Muscle layer of colon (tissue), 2 donors: ENCODE measurements at regions not wholly inside any gene's neighbourhood (a gene's known extent, or its start where the extent isn't known, plus 50 kb on each side); places are given as distances from the start of the nearest gene placed in this dataset.

Source experiments
- H3K27ac ChIP-seq: one replicate; pipeline ENCODE4 v1.7.0; 2013; ENCODE audit warnings: low read depth, mild to moderate bottlenecking, low read length, moderate library complexity
- H3K27me3 ChIP-seq, 2 donors: one replicate each; pipeline ENCODE4 v1.7.0; 2013; ENCODE audit warnings: low read length in 2 of 2, mild to moderate bottlenecking in 2 of 2; ENCODE audit not compliant: insufficient read depth in 2 of 2, control insufficient read depth in 1 of 2
- H3K36me3 ChIP-seq: one replicate; pipeline ENCODE4 v1.7.0; 2013; ENCODE audit warnings: mild to moderate bottlenecking, low read length; ENCODE audit not compliant: insufficient read depth
- H3K4me1 ChIP-seq: one replicate; pipeline ENCODE4 v1.7.0; 2013; ENCODE audit warnings: mild to moderate bottlenecking, low read length; ENCODE audit not compliant: insufficient read depth
- H3K4me3 ChIP-seq, 2 donors: one replicate each; pipeline ENCODE4 v1.7.0; 2013; ENCODE audit warnings: low read length in 2 of 2, low read depth in 1 of 2, mild to moderate bottlenecking in 1 of 2, moderate library complexity in 1 of 2
- H3K9ac ChIP-seq: one replicate; pipeline ENCODE4 v1.7.0; 2013; ENCODE audit warnings: low read length
- H3K9me3 ChIP-seq: one replicate; pipeline ENCODE4 v1.7.0; 2013; ENCODE audit warnings: mild to moderate bottlenecking, low read length
- donor health status: abdominal sarcoma.
- donor health status: Adenocarcinoma of cecum.

DNA sequence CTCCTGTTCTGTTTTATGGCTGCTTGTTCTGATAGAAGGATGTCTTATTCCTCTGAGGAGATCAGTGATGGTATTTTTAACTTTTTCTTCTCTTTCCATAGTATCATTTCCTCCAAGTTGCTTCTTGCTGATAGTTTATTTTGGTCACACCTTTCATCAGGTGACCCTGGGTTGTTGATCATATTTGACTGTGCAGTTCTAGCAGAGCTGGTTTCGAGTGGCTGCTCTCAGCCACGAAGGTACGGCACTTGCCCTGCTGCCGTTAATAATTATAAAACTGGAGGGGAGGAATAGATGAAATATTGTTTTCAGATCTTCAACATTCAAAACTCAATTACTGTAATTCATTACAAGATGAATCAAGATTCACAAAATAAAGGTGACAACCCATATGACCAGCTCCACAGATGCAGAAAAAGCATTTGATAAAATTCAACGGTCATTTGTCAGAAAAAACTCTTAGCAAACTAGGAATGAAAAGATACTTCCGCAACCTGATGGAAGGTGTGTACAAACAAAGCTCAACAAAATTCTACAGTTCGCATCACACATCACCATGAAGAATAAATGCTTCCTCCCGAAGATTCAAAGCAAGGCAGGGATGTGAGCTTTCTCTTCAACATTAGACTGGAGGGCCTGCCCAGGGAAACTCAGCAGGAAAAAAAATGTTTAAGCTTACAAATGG is 59.2 kb upstream of the RTL6 start:
- H3K27ac ChIP-seq: no peak overlapping the region
- no peak overlapping the region for H3K9ac ChIP-seq
- no peaks in the 10 kb centered on the region for H3K36me3 ChIP-seq
- no peaks in the 10 kb centered on the region for H3K9me3 ChIP-seq
- no peaks in the 10 kb centered on the region for H3K4me1 ChIP-seq
- H3K4me3 ChIP-seq: no peak overlapping the region
- H3K27me3 ChIP-seq: no peaks in the 10 kb centered on the region

DNA sequence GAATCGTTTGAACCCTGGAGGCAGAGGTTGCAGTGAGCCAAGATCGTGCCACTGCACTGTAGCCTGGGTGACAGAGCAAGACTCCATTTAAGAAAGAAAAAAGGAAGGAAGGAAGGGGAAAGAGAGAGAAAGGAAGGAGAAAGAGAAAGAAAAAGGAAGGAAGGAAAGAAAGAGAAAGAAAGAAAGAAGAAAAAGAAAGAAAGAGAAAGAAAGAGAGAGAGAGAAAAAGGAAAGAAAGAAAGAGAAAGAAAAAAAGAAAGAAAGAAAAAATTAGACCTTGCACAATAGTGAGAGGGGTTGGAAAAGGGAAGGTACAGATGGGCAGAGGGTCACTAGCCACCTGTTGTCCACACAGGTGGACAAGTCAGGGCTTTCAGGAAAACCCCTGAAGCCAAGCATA is 57.6 kb upstream of the RTL6 start:
- no peak overlapping the region for H3K27ac ChIP-seq

DNA sequence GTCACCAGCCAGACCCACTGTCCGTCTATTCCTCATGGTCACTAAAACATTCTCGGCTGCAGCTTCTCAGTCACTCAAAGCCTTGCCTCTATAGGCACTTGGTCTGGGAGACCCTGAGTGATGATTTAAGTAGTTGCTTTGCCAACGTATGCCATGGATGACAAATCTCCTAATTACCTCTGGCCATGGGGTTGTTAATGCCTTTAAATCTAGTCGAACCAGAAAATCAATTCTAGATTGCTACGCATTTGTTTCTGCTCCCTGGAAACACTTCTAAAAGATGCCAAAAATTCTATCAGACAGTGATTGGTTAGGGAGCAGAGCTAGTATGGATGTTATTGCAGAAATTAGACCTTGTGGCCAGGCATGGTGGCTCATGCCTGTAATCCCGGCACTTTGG is 57.0 kb upstream of the RTL6 start:
- no peaks in the 10 kb centered on the region for H3K9me3 ChIP-seq
- H3K27ac ChIP-seq: no peak overlapping the region
- no peaks in the 10 kb centered on the region for H3K4me1 ChIP-seq
- no peak overlapping the region for H3K9ac ChIP-seq
- no peak overlapping the region for H3K4me3 ChIP-seq
- H3K27me3 ChIP-seq: no peaks in the 10 kb centered on the region
- H3K36me3 ChIP-seq: no peaks in the 10 kb centered on the region

More for the DNA sequence above, 57.6 kb upstream of the RTL6 start:
- no peak overlapping the region for H3K4me3 ChIP-seq
- H3K9ac ChIP-seq: no peak overlapping the region
- no peaks in the 10 kb centered on the region for H3K27me3 ChIP-seq
- no peaks in the 10 kb centered on the region for H3K9me3 ChIP-seq
- H3K36me3 ChIP-seq: no peaks in the 10 kb centered on the region
- no peaks in the 10 kb centered on the region for H3K4me1 ChIP-seq

DNA sequence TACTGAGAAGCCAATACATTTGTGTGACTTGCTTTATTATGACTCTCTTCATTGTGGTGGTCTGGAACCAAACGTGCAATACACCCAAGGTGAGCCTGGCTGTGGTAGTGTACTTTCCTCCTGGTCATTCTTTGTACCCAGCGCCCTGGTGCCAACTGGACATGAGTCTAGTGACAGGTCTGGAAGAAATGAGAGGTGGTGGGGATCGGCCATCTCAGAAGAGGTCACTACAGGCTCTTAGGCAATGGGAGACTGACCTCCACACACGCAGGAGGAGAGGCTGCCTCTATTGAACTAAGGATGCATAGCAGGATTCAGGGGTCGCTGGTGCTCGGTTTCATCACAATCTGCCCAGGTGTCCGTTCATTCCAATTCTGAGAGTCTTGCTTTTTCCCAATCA is 56.4 kb upstream of the RTL6 start:
- Histone ChIP-seq H3K9me3 (no peaks in the 10 kb centered on the region), H3K36me3 (no peaks in the 10 kb centered on the region), H3K9ac (no peak overlapping the region), H3K27ac (no peak overlapping the region), H3K4me1 (no peaks in the 10 kb centered on the region), H3K4me3 (no peak overlapping the region), H3K27me3 (no peaks in the 10 kb centered on the region)

DNA sequence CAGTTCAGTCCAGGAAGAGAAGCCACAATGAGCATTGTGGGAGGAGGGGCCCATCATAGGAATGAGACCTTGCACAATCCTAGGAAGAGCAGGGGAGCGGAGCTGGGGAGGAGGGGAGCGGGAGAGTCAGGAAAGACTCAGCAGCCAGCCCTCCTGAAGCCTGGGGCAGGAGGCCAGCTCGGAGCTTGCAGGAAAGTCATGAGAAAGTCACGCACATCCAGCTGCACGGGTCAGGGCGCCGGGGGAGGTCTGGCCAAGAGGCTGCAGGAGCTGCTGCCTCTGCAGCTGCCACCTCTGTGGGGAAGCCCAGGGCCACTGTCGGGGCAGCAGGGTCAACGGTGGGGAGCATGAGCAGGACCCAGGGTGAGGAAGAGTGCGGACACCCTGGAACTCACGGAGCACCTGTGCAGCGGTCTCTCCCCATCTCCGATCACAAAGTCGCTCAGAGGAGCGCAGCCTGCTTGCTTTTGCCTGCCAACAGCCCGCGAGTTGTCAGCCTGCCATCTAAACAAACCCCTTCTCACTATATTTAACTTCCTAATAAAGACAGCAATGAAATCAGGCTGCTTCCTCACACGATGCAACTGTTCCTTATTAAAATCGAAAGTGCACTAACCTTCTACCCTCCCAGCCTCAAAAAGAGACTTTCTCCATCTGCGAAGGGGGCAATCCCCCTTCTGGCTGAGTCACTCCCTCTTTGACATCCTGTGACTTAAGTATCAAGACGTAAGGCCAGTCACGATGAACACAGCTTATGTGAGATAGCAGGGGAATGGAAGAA is 52.9 kb upstream of the RTL6 start:
- no peaks in the 10 kb centered on the region for H3K36me3 ChIP-seq
- no peaks in the 10 kb centered on the region for H3K27me3 ChIP-seq
- H3K4me3 ChIP-seq: peak overlapping the region; percentile 52
- no peak overlapping the region for H3K9ac ChIP-seq
- peak overlapping the region; percentile 59 for H3K27ac ChIP-seq
- no peaks in the 10 kb centered on the region for H3K9me3 ChIP-seq
- no peaks in the 10 kb centered on the region for H3K4me1 ChIP-seq

DNA sequence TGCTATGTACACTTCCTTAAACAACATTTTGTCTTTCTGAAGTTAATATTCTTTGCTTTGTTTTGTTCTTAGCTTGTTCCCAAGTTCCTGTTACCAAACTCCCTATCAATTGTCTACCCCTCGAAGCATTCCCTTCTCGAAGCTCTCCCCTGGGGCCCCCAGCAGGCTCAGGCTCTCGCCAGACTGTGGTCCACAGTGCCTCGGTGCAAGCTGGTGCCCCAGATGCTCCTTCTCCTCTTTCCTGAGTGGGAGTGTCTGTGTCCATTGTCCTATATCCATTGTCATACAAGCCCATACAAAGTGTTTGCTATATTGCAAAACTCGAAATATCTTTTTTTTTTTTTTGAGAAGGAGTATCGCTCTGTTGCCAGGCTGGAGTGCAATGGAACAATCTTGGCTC is 51.7 kb upstream of the RTL6 start:
- peaks cover 0 to 2% of the 10 kb centered on the region in 2 donors for H3K27me3 ChIP-seq
- H3K4me1 ChIP-seq: no peaks in the 10 kb centered on the region
- H3K9me3 ChIP-seq: no peaks in the 10 kb centered on the region
- no peak overlapping the region for H3K4me3 ChIP-seq
- H3K9ac ChIP-seq: no peak overlapping the region
- H3K27ac ChIP-seq: no peak overlapping the region
- H3K36me3 ChIP-seq: no peaks in the 10 kb centered on the region

DNA sequence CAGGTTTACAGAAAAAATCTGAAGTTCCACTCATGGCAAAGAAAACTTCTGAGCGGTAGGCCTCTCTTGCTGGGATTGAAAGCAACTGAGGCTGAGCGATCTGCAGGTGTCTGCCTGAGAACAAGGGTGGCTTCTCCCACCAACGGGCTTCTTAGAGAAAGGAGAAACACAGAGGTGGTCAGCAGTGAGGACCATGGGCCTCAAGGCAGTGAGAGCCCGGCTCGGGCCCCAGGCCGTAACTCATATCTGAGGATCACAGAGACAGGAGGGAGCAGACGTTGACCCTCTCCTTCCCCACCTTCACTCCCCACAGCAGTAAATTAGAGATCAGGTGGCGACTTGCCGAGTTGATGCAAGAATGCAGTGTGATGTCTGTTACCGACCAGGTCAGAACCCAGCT is 50.9 kb upstream of the RTL6 start:
- H3K4me3 ChIP-seq: no peak overlapping the region
- H3K27me3 ChIP-seq: peaks cover 0 to 9% of the 10 kb centered on the region in 2 donors
- H3K27ac ChIP-seq: no peak overlapping the region
- no peak overlapping the region for H3K9ac ChIP-seq
- no peaks in the 10 kb centered on the region for H3K36me3 ChIP-seq
- H3K4me1 ChIP-seq: no peaks in the 10 kb centered on the region
- no peaks in the 10 kb centered on the region for H3K9me3 ChIP-seq
